GM12873 (cell line): ENCODE measurements at regions not wholly inside any gene's neighbourhood (a gene's known extent, or its start where the extent isn't known, plus 50 kb on each side); places are given as distances from the start of the nearest gene placed in this dataset.

Experiments used
- CTCF ChIP-seq: IDR thresholded peaks from 2 replicates; pipeline ENCODE4 v1.5.1; 2012; ENCODE audit warnings: low read depth, mild to moderate bottlenecking, moderate library complexity, low read length, control low read depth; ENCODE audit not compliant: insufficient read depth; ENCODE audit errors: missing control alignments

- TF ChIP-seq CTCF: no peak
These were observed 61.0 kb upstream of the NLRP2B start for GRCh38 chrX:57741107-57741506.

GRCh38 chrX:57737881-57738280, 57.8 kb upstream of the NLRP2B start:
- TF ChIP-seq CTCF: no peak
